NCI-H1092 (cell line): ENCODE measurements at regions not wholly inside any gene's neighbourhood (a gene's known extent, or its start where the extent isn't known, plus 50 kb on each side); places are given as distances from the start of the nearest gene placed in this dataset.
"Not testable (repeated sequence)": the region's sequence is repeated elsewhere in the genome, so short reads cannot be mapped to it uniquely, and the experiment has no call there.

Source experiments
- DNase-seq: peaks from one replicate; lab custom pipeline; 2025; lab: John Stamatoyannopoulos, UW

DNA sequence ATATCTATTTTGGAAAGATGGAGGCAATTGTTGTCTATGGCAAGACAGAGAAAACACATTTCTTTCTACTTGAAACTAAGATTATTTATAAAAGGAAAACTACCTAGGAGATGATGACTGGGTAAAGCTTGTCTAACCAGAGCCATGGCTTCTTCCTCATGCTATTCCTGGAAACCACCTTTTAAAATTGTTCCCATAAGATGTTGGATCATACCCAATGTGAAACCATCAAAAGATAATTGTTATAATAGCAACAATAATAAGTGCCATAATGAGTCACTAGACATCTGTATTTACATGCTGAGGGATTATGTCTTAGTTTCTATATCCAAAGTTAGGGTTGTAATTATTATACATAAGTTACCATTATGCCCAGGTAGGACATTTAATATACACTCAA lies 428.4 kb downstream of the KCNJ2 start:
- DNase-seq, result no peak

DNA sequence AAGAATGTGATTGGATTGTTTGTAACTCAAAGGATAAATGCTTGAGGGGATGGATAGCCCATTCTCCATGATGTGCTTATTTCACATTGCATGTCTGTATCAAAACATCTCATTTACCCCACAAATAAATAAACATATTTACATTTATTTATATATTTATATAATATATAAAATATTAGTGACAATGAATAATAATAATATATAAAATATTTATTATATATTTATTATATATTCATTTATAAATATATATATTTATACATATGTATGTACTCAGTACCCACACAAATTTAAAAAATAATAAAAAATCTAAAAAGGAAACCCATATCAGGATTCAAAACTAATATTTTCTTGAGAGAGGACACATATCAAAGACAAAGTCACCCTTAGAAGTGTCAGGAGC lies 429.9 kb downstream of the KCNJ2 start:
- DNase-seq, result no peak

DNA sequence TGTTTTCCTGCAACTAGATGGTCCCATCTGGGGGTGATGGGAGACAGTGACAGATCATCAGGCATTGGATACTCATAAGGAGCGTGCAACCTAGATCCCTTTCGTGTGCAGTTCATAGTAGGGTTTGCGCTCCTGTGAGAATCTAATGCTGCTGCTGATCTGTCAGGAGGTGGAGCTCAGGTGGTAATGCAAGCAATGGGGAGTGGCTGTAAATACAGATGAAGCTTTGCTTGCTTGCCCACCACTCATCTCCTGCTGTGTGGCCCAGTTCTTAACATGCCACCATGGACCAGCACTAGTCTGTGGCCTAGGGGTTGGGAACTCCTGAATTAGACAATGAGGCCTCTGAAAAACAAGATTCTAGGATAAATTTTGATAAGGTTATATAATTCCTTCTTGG lies 430.6 kb downstream of the KCNJ2 start:
- DNase-seq, result not testable (repeated sequence)

DNA sequence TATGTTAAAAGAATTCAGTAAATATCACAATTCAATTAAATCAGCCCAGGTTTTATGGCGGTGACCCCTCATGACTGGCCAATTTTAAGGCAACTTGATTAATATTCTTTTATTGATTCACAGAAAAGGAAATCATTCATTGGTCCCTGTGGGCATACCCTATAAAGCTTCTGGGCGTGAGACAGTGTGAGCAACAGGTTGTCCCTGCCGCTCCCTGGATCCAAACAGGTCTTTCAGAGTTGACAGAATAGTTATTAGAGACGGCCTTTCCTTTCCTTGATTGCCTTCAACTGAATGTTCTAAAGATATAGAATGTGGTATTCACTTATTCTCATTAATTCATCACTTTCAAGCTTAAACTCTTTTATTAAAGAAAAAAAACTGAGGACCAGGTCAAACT lies 433.9 kb downstream of the KCNJ2 start:
- no peak for DNase-seq

DNA sequence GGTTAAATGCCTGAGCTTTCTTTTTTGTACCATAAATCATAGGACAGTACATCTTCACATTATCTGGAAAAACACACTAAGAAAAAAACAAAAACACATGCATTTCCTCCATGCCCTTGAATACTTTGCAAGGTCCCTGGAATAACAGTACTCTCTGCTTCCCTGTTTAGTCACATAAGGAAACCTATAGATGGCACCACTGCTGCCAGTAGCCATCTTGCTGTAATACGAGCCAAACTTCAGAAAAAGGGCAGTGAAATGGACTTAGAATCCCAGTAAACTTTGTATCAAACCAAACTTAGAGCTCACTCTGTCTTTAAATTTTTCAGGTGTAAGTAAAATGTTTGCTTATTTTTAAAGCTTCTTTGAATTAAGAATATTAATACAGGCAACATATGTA lies 435.5 kb downstream of the KCNJ2 start:
- no peak for DNase-seq

DNA sequence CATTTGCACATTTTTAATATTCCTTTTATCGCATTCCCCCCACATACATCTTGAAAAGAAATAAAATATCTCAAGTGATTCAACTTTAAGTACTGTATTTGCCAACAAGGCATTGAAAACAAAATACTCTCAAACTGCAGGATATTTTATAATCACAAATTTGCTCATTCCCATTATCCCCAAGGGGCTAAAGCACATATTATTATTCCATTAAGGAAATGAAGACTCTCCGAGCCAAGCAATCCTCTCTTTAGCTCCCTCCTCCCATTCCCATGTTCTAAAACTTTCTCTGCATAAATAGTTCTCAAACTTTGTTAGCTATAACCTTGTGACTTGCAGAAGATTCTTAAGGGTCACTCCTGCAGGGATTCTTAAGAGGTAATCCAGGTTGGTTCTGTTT lies 436.8 kb downstream of the KCNJ2 start:
- no peak for DNase-seq

DNA sequence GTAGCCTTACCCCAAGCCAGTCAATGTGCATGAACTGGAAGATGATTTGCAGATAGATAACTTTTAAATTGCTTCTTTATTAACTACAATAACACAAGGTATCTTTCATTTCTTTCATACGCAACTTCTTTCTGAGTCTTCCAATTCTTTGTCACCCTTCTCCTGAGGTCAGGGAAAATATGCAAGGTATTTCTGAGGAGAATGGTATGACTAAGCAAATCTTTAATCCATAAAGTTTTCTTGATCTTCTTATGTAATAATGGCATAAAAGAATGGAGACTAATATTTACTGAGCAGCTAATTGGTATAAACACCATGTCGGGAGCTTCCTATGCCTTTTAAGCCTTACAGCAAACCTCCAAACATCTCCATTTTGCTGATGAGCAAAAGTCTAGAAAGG lies 438.9 kb downstream of the KCNJ2 start:
- no peak for DNase-seq

DNA sequence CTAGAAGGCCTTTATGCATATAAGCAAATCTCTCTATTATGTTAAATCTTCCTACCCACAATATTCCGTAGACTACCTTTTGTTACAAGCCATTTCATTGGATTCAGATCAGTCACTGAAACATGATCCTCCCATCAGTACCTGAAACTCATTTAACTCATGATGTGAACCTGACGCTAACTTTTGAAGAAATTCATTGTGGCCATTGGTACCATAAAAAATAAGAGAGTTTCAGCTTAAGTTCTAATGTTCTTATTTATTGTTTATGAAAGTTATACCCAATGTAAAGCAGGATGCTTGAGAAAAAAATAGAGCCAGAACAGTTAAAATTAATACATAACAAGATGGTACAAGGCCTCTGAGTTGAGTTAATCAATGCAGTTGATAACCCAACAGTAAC lies 439.6 kb downstream of the KCNJ2 start:
- no peak for DNase-seq

DNA sequence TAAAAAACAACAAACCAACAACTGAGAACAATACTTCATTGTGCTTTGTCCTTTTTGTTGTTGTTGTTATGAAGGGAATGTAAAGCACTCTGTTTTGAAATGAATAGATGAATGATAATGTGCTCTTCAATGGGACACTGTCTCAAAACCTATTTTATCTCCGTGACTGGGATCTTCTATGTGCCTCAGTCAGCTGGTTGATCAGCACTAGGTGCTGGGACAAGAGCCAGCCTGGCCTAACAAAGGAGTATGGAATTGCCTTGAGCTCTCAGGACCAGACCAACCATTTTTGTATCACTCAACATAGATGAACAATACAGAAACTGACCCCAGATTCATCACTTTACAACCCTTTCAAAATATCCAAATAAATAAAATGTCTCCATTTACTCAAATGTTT lies 440.2 kb downstream of the KCNJ2 start:
- no peak for DNase-seq

DNA sequence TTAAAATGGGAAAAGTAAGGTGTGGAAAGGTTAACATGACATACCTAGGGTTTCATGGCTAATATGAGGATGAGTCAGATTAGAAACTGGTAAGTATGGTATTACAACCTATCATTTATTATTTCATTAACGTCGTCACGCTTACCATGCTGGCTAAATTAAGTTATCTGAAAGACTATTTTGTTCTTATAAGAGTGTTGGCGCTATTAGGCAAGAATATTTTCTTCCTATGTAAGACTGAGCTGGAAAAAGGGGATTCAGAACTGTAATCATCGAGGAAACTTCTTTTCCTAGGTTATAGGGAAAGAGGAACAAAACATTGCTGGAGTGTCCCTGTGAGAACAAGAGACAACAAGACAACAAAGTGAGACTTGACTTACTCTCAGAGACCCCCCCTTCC lies 440.8 kb downstream of the KCNJ2 start:
- no peak for DNase-seq

DNA sequence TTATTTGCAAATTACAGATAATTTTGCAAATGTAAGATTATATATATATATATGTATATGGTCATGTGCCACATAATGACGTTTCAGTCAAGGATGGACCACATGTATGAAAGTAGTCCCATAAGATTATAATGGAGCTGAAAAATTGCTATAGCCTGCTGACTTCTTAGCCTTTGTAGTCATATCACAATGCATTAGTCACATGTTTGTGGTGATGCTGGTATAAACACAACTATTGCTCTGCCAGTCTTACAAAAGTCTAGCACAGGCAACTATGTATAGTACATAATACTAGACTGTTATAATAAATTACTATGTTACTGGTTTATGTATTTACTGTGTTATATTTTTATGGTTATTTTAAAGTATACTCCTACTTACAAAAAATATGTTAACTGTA lies 444.3 kb downstream of the KCNJ2 start:
- DNase-seq, result no peak

DNA sequence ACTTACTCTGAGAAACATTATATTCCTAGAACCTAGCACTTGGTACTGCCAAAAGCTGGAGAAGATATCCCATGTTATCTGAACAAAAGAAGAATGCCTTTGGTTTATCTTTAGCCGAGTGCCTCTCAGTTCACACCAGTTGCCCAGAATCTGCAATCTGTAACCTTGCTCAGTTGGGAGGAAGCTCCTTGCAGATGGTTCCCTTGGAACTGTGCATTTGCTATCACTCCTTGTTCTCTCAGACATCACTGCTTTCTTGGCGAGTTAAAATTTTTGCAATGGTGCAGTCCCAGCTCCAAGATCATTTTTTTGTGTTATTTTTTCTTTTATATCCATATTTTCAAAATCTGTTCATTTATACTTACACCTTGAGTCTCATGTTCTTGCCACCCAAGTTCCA lies 446.5 kb downstream of the KCNJ2 start:
- no peak for DNase-seq

DNA sequence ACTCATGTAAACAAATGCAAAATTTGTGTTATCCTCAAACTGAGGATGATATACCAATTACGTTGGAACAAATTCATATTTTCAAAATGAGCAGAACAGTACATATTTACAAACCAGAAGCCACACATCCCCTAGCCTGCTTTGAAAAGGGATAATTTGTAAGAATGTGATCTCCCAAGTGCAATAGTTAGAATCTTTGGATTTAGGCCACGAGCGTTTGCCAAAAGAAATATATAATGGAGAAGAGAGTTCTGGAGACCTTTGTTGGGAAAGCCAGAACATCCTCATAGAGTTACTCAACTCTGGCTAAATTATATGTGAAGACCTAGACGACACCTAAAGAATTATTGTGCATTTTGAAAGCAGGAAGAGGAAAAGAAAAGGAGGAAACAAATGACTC lies 449.3 kb downstream of the KCNJ2 start:
- DNase-seq, result no peak

DNA sequence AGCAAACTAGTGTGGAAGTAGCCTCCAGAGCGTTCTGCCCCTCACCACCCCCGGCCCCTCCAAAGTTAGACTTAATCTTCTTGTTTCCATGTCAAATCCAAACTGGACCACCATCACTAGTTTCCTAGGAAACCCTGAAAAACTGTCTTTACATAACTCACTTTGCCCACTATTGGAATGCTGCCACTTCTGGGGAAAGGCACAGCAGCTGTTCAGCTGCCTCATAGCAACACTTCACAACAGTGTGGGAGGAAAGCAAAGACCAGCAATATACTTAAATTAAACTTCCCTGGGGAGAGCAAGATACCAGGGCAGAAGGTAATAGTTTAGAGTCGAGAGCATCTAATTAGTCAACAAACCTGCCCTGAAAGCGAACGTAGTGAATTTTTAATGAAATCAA lies 452.2 kb downstream of the KCNJ2 start:
- DNase-seq, result no peak

DNA sequence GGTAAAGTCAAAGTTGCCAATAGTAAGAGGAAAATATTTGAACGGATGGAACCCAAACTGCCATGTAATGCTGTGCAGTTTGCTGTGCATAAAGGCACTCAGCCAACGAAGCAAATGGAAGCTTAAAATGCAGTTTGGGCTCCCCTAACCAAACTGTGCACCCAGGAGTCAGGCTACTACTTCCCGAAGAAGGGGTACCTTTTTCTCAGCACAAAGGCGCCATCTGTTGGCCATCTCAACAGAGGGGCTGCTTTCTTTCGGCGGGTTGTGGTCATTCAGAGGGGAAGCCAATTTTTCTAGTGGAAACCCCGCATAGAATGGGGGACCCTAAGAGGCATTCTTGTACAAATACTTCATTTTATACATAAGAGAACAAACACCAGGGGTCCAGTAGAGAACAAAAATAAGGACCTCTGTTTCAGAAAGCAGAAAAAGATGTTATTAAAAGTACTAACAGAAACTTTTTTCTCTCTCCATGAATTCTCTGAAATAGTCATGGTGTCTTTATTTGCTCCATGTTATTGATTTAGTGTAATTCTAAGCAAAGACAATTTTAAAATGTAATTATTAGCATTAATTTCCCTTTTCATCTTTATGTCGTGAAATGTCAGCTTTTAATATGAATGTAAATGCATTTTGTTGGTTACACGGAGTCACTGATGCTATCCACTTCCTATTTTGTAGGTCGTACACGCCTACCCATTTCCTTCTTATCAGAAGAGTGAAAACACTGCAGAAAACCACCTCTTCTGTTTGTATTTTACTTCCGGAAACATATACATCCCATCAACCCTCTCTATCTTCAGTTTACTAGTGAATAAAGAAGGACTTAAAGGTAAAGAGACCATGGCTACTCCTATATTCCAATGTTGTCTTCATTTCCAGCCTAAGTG lies 453.3 kb downstream of the KCNJ2 start:
- peak; percentile 46 for DNase-seq

DNA sequence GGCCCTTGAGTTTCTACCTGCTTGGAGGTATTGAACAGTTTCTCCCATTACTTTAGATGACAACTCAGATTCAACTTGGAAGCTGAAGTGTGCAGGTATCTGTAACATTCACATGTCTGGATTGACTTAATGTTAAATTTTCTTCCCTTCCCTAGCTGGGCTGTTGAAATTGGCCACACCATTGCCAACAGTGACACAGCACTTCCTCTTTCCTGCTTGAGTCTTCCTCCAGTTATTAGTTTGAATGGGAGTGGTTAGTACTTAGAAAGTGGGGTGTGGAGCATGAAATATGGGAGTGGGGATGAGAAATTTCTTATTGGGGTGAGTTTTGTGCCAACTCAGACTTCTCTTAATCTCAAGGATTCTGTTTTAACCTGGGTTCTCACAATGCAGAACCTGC lies 454.9 kb downstream of the KCNJ2 start:
- DNase-seq, result no peak

DNA sequence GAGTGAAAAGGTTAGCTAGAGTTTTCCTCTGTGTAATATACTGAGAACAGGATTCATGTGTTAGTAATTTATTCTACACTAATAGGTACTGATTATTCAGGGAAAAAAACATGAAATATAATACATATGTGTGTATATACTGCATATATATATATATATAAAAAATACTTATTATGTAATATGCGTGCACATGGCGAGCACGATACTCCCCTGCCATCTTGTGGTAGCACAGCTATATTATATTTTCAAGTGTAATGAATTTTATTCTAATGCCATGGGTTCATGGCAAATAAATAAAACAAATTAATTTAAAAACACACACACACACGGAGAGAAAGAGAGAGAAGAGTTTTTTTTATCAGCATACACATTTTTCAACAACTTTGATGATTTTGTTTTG lies 460.6 kb downstream of the KCNJ2 start:
- DNase-seq, result no peak

DNA sequence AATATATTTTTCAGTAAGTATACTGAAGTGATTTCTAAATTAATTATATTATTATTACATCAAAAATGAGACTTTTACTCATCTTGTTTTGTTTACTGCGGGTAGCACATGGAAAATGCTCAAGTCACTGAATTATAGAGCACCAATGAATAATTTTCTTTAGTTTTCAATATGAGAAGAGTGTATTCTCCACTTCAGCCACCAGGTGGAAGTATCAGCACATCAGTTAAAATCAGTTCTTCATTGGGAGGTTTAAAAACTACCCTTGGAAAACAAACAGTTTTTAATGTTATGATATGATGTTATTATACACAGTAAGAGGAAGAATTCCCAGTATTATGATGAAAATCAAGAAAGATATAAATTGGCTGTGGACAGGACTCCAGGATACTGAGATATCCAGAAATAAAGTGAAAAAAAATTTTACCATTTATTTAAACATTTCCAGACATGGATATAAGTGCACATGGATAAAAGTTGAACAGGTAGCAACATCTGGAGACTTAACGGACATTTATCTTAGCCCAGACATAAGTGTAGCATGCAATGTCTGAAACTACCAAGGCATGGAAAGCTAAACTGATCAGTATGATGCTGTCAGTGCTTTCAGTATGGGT lies 467.3 kb downstream of the KCNJ2 start:
- DNase-seq, result peak; percentile 31

DNA sequence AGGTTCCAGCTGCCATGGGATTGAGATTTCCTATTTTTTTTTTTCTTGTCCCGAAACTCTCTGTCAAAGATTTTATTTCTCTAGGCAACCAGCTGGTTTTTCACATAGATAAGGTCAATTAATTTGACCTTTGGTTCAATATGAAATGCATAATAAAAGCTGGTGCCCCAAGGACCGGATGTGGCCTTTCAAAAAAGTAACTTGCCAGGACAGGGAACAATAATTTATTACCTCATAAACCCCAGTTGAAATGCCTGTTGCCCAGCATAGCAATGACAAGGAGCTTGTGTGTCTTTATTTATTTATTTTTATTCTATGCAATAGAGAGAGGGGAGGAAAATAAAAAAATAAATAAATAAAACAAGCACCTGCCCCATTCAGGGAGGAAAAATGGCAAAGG lies 472.7 kb downstream of the KCNJ2 start:
- no peak for DNase-seq

DNA sequence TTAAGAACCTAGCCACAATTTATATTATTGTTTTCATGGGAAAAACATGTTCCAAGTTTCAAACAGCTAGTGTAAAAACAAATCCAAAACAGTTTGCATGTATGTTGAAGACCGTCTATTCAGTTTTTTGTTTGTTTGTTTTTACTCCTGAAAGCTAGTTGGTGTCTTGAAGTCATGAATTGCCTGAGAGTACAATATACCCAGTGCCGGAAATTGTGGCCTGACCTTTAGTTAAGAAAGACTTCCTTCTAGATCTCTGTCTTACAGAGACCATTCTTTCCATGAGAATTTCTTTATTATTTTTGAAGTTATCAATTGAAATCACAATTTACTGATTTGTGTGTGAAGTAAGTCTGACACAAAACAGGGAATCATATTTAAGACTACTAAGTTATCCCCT lies 474.8 kb downstream of the KCNJ2 start:
- DNase-seq, result no peak

DNA sequence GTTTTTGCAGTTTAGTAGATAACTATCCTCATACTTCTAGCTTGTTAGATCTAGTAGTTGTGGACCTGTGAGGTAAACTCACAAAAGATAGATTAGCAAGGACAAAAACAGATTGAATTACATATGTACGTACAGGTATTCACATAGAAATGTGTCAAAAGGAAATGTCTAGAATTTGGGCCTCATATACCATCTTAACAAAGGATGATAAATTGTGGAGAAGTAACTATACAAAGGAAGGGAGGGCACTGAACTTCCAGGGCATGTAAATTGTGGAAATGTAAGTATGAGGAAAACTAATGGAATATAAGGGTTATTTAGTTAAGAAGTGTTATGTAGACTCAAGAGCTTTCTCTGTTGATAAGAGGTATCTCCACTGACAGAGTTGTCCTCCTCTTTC lies 477.3 kb downstream of the KCNJ2 start:
- DNase-seq, result no peak

DNA sequence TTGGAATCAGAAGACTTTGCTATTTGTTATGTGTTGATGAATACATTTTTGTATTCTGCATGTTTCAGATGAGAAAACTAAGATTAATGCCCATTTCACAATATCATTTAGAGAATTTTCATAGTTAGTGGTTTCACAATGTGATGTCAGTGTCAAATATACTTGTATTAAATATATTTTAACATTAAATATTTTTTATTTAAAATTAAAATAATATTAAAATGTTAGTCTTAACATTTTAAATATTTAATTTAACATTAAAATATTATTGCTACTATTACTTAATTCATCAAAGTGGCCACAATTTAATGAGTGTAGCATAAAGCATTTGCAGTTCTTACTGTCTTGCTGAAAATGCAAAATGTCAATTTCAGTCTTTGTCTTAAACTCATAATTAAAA lies 478.8 kb downstream of the KCNJ2 start:
- DNase-seq, result no peak

DNA sequence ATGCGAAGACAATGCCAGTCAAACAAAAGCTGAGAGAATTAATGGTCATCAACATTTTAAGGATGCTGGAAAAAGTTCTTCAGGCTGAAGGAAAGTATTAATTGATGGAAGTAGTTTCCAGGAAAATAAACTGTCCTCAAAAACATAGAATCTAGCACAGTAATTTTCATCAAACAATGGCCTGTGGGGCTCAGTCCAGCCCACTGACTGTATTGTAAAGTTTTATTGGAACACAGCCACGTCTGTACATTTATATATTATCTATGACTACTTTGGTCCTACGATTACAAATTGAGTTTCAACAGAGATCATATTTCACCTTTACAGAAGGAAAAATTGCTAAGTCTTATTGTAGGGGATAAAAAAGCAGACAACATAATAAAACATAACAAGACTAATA lies 484.5 kb downstream of the KCNJ2 start:
- no peak for DNase-seq

DNA sequence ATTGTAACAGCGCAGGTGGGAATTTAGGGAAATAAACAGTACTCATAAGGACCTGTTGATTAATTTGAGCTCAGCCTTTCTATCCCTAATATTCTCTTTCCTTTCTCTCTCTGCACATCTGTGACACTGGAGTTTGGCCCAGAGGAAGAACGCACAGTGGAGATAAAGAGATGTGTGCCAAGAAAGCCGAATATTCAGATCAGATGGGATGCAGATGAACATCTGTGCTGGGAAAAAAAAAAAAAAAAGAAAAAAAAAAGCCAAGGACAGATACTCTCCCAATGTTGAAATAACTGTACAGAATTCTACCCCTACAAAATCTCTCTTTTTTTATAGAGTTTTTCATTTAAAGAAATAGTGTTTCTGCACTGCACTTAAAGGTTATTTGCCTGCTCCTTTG lies 485.4 kb downstream of the KCNJ2 start:
- DNase-seq, result no peak
